Thoracic aorta (tissue), 2 donors: ENCODE measurements at regions not wholly inside any gene's neighbourhood (a gene's known extent, or its start where the extent isn't known, plus 50 kb on each side); places are given as distances from the start of the nearest gene placed in this dataset.
"Not testable (repeated sequence)": the region's sequence is repeated elsewhere in the genome, so short reads cannot be mapped to it uniquely, and the experiment has no call there.

Source experiments
- ATAC-seq: fragments of 150-250 bp; one replicate; pipeline ENCODE4 v1.8.0; 2017; ENCODE audit warnings: low read depth; ENCODE audit not compliant: insufficient number of reproducible peaks, low FRiP score
- DNase-seq: peaks from one replicate; pipeline ENCODE4 v3.0.0-alpha.2; 2020; ENCODE audit warnings: low spot score
- H3K27ac ChIP-seq, 2 donors: fragments of 200-600 bp; sonication (generic); 1 replicate in 1 of 2; 2 replicates in 1 of 2; pipeline ENCODE4 v1.5.1; 2016; ENCODE audit warnings: mild to moderate bottlenecking in 2 of 2, moderate library complexity in 2 of 2
- H3K27me3 ChIP-seq: fragments of 200-600 bp; sonication (generic); replicated peaks from 2 replicates; pipeline ENCODE4 v1.6.0; 2016; ENCODE audit warnings: mild to moderate bottlenecking; ENCODE audit not compliant: insufficient read depth
- H3K36me3 ChIP-seq: fragments of 200-600 bp; sonication (generic); one replicate; pipeline ENCODE4 v1.5.1; 2016
- H3K4me1 ChIP-seq, 2 donors: fragments of 200-600 bp; sonication (generic); 1 replicate in 1 of 2; 2 replicates in 1 of 2; pipeline versions ENCODE4 v1.5.1 to v1.6.0; 2016; ENCODE audit warnings: low read depth in 2 of 2, mild to moderate bottlenecking in 1 of 2; ENCODE audit not compliant: control insufficient read depth in 1 of 2
- H3K4me3 ChIP-seq: fragments of 200-600 bp; sonication (generic); 2 replicates; pipeline ENCODE4 v1.5.1; 2016; ENCODE audit warnings: mild to moderate bottlenecking
- H3K9me3 ChIP-seq: fragments of 200-600 bp; sonication (generic); 2 replicates; pipeline ENCODE4 v1.5.1; 2016
- TF ChIP-seq, protein P1 (sequence below): fragments of 200-600 bp; sonication (generic); IDR thresholded peaks from one replicate; pipeline ENCODE4 v1.5.1; 2019; ENCODE audit warnings: antibody characterized with exemption

DNA sequence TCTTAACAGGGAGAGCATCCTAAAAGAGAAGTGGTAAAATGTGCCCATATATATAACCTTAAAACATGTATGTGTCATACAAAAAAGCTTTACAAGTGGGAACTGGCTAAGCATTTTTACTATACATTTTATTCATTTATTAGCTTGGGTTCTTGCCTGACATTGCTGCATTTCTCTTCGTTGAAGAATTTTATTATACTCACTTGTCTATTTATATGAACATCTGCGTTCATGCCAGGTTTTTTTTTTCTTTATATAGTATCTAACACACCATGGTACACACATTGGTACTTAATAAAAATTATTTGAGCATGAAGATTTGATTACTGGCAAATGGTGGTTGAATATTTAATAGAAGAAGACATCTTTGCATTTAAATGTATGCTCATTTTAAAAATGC is 492.3 kb downstream of the SPATA31D1 start:
- DNase-seq (no peak), ATAC-seq (no peak)
- Histone ChIP-seq H3K36me3 (no peaks in the 10 kb centered on the region), H3K27me3 (no peaks in the 10 kb centered on the region), H3K9me3 (no peaks in the 10 kb centered on the region), H3K4me1 (no peaks in the 10 kb centered on the region), H3K4me3 (no peak overlapping the region), H3K27ac (no peak overlapping the region)
- TF ChIP-seq, protein P1, sequence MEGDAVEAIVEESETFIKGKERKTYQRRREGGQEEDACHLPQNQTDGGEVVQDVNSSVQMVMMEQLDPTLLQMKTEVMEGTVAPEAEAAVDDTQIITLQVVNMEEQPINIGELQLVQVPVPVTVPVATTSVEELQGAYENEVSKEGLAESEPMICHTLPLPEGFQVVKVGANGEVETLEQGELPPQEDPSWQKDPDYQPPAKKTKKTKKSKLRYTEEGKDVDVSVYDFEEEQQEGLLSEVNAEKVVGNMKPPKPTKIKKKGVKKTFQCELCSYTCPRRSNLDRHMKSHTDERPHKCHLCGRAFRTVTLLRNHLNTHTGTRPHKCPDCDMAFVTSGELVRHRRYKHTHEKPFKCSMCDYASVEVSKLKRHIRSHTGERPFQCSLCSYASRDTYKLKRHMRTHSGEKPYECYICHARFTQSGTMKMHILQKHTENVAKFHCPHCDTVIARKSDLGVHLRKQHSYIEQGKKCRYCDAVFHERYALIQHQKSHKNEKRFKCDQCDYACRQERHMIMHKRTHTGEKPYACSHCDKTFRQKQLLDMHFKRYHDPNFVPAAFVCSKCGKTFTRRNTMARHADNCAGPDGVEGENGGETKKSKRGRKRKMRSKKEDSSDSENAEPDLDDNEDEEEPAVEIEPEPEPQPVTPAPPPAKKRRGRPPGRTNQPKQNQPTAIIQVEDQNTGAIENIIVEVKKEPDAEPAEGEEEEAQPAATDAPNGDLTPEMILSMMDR = no peak

DNA sequence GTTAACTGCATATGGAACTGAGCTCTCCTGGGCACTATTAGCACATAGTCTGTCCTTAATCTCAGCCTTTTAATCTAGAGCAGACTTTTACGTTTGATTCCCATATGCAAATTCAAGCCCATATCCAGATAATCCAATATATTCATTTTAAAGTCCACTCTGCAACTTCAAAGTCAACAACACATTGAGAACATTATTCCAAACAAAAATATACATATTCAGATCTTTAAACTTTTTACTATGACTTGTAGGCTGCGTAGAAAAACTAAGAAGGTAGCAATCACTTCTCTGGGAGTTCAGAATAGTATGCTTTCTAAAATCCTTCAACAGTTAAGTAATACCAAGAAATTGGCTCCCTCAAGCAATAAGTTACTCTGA is 499.4 kb downstream of the SPATA31D1 start:
- no peak for DNase-seq
- TF ChIP-seq, protein P1 = no peak
- peaks cover 27 to 34% of the 10 kb centered on the region in 2 donors for H3K4me1 ChIP-seq
- H3K36me3 ChIP-seq = no peaks in the 10 kb centered on the region
- H3K9me3 ChIP-seq = no peaks in the 10 kb centered on the region
- H3K27me3 ChIP-seq = no peaks in the 10 kb centered on the region
- no peak overlapping the region for H3K4me3 ChIP-seq
- no peak for ATAC-seq
- no peak overlapping the region for H3K27ac ChIP-seq

DNA sequence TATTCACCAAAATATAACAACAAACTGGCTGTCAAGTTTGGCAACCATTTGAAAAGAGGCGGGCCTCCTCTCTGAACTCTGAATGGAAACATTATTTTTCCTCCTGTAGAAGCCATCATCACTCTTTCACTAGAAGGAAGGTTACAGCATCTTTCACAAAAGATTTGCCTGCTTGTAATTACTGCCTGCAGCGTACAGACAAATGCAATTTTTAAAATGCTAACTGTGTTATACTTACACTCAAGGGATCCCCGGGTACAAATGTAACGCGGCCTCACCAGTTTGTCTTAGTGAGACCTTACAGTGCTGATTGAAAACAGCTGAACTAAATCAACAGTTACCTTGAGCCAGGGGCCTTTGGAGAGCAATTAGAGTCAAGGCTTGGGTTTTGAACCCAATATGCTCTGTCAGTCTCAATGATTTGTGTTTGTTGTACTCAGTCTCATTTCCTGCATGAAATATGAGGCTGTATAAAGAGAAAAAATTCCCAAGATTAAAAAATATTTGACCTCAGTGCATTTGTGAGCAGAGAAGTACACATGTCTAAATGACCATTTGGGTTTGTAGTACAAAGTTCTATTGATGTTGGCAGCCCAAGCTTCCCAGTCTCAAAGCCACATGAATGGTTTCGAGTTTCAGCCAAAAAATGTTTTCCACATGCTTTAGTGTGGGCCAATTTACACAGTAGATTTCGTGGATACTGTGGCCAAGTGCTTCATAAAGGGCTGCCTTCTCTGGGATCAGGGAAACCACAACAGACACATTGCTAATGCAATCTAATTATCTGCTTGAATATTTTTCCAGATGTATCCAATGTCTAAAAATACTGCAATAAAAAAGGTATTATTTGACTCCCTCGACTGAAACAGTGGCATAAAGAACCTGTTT is 500.0 kb downstream of the SPATA31D1 start:
- no peaks in the 10 kb centered on the region for H3K9me3 ChIP-seq
- H3K36me3 ChIP-seq = no peaks in the 10 kb centered on the region
- peaks cover 27 to 34% of the 10 kb centered on the region in 2 donors for H3K4me1 ChIP-seq
- peak overlapping the region; percentile 25 to 57 for H3K27ac ChIP-seq
- ATAC-seq (peak; percentile 23), DNase-seq (no peak)
- TF ChIP-seq, protein P1 = no peak
- no peaks in the 10 kb centered on the region for H3K27me3 ChIP-seq
- peak overlapping the region; percentile 24 for H3K4me3 ChIP-seq

DNA sequence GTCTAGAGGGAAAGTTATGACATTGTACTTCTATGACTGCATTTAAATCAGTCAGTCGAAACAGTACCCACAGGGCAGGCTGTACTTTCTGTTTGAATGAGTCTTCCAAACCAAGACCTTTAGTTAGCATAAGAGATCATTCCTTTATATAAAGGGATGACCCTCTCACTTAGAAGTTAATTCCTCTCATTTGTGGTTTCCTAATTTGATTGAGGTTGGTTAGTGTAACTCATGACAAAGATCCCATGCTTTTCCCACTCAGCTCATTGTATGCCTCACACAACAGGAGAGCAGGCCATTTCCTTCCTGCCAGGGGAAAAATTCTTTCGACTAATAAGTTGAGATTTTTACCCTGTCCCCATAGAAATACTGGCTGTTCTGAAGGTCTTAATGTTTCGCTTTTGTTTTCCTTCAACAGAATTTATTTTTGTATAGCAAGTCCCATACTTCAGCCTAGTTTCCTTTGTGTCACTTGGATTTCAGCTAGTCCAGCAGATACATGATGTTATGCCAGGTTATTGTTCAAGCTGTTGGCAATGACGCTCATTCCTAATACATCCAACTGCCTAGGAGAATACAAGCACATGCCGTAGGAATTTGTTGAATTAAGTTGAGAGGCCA is 500.7 kb downstream of the SPATA31D1 start:
- TF ChIP-seq, protein P1 = no peak
- H3K27me3 ChIP-seq = no peaks in the 10 kb centered on the region
- H3K4me3 ChIP-seq = peak overlapping the region; percentile 36
- no peaks in the 10 kb centered on the region for H3K9me3 ChIP-seq
- peak overlapping the region; percentile 25 to 57 for H3K27ac ChIP-seq
- H3K4me1 ChIP-seq = peaks cover 27 to 34% of the 10 kb centered on the region in 2 donors
- H3K36me3 ChIP-seq = no peaks in the 10 kb centered on the region
- ATAC-seq (no peak), DNase-seq (no peak)

DNA sequence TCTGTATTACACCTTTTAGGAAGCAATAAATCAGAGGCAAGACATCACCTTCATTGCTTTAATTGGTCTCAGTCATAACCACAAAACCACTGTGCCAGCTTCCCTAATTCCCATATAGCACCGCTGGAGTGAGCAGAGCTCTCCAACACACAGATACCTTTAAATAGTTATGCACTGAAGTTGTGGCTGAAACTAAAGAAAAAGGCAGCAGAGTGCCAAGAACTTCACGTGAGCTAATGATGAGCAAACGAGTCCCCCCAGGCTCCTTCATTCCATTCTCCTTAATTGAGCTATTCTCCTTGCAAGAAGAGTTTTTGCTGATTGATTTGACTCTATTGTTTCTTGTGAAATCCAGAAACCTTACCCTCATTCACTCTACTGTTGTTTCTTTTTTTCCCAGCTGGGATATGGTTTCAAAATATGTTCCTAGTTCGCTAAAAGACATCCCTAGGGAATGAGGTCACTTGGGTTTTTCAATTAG is 501.5 kb downstream of the SPATA31D1 start:
- Histone ChIP-seq H3K36me3 (no peaks in the 10 kb centered on the region), H3K27me3 (no peaks in the 10 kb centered on the region), H3K4me3 (peak overlapping the region; percentile 36), H3K9me3 (no peaks in the 10 kb centered on the region), H3K4me1 (peaks cover 27 to 34% of the 10 kb centered on the region in 2 donors), H3K27ac (peak overlapping the region in 1 of 2 donors; percentile 57)
- DNase-seq (no peak), ATAC-seq (no peak)
- TF ChIP-seq, protein P1 = no peak

DNA sequence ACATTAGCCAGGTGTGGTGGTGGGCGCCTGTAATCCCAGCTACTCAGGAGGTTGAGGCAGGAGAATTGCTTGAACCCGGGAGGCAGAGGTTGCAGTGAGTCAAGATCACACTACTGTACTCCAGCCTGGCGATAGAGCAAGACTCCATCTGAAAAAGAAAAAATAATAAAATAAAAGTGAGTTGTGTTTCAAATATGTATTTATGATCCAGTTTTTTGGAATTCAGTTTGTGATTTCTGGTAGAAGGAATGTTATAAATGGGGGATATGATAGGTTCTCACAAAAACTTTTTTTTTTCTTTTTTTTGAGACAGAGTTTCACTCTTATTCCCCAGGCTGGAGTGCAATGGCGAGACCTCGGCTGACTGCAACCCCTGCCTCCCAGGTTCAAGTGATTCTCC is 502.2 kb downstream of the SPATA31D1 start:
- H3K36me3 ChIP-seq, ATAC-seq, H3K27ac ChIP-seq, H3K4me3 ChIP-seq, DNase-seq, H3K9me3 ChIP-seq, H3K27me3 ChIP-seq: not testable (repeated sequence)
- H3K4me1 ChIP-seq = peaks cover 27 to 34% of the 10 kb centered on the region in 2 donors
